Smooth muscle cell of the brain vasculature (primary cell): ENCODE measurements at regions not wholly inside any gene's neighbourhood (a gene's known extent, or its start where the extent isn't known, plus 50 kb on each side); places are given as distances from the start of the nearest gene placed in this dataset.
"Not testable (repeated sequence)": the region's sequence is repeated elsewhere in the genome, so short reads cannot be mapped to it uniquely, and the experiment has no call there.

Experiments used
- DNase-seq: peaks from one replicate; pipeline ENCODE4 v3.0.0-alpha.2; 2012; ENCODE audit warnings: low read depth, low spot score

- DNase-seq: no peak
These were observed 51.0 kb upstream of the SORCS2 start for GRCh38 chr4:7141151-7141834.

GRCh38 chr4:7140692-7141069 is 51.7 kb upstream of the SORCS2 start:
- DNase-seq: no peak

GRCh38 chr4:7140062-7140691 is 52.2 kb upstream of the SORCS2 start:
- no peak for DNase-seq

- no peak for DNase-seq
These were observed 53.0 kb upstream of the SORCS2 start for GRCh38 chr4:7139167-7139982.

GRCh38 chr4:7138223-7139166 is 53.8 kb upstream of the SORCS2 start:
- DNase-seq: no peak

GRCh38 chr4:7137326-7138200 is 54.8 kb upstream of the SORCS2 start:
- no peak for DNase-seq

GRCh38 chr4:7136351-7136750 is 56.0 kb upstream of the SORCS2 start:
- no peak for DNase-seq

- peak; percentile 83 for DNase-seq
These were observed 57.0 kb upstream of the SORCS2 start for GRCh38 chr4:7135389-7135746.

- peak; percentile 83 for DNase-seq
These were observed 57.5 kb upstream of the SORCS2 start for GRCh38 chr4:7134737-7135388.

- DNase-seq: not testable (repeated sequence)
These were observed 58.3 kb upstream of the SORCS2 start for GRCh38 chr4:7133818-7134650.

- DNase-seq: no peak
These were observed 59.4 kb upstream of the SORCS2 start for GRCh38 chr4:7132730-7133582.

- no peak for DNase-seq
These were observed 60.1 kb upstream of the SORCS2 start for GRCh38 chr4:7132249-7132648.

- no peak for DNase-seq
These were observed 60.8 kb upstream of the SORCS2 start for GRCh38 chr4:7131498-7132031.

- DNase-seq: no peak
These were observed 61.6 kb upstream of the SORCS2 start for GRCh38 chr4:7130621-7131211.

- DNase-seq: no peak
These were observed 62.2 kb upstream of the GRPEL1 start for GRCh38 chr4:7129871-7130620.

- DNase-seq: no peak
These were observed 60.8 kb upstream of the GRPEL1 start for GRCh38 chr4:7128644-7129043.

GRCh38 chr4:7128234-7128633 is 60.4 kb upstream of the GRPEL1 start:
- DNase-seq: no peak
